GM21529 (cell line): ENCODE measurements at regions not wholly inside any gene's neighbourhood (a gene's known extent, or its start where the extent isn't known, plus 50 kb on each side); places are given as distances from the start of the nearest gene placed in this dataset.

Source experiments
- ATAC-seq: cut with Tn5 transposase; IDR thresholded peaks from one replicate; pipeline ENCODE4 v1.9.1; 2021; ENCODE audit not compliant: unreplicated experiment

- ATAC-seq = no peak
These were observed 217.1 kb upstream of the ZMIZ1 start for GRCh38 chr10:78851647-78852046.

- ATAC-seq = no peak
These were observed 216.1 kb upstream of the ZMIZ1 start for GRCh38 chr10:78852466-78853240.

GRCh38 chr10:78853864-78854263 is 214.9 kb upstream of the ZMIZ1 start:
- no peak for ATAC-seq

- no peak for ATAC-seq
These were observed 212.3 kb upstream of the ZMIZ1 start for GRCh38 chr10:78856421-78856820.

- ATAC-seq = no peak
These were observed 211.6 kb upstream of the ZMIZ1 start for GRCh38 chr10:78857193-78857592.

GRCh38 chr10:78859266-78859665 is 209.5 kb upstream of the ZMIZ1 start:
- ATAC-seq = no peak

GRCh38 chr10:78859769-78860168 is 209.0 kb upstream of the ZMIZ1 start:
- ATAC-seq = no peak

- ATAC-seq = no peak
These were observed 208.4 kb upstream of the ZMIZ1 start for GRCh38 chr10:78860260-78860914.

GRCh38 chr10:78861529-78862327 is 207.0 kb upstream of the ZMIZ1 start:
- no peak for ATAC-seq

- ATAC-seq = no peak
These were observed 206.5 kb upstream of the ZMIZ1 start for GRCh38 chr10:78862328-78862640.

GRCh38 chr10:78863140-78863905 is 205.4 kb upstream of the ZMIZ1 start:
- no peak for ATAC-seq

- no peak for ATAC-seq
These were observed 204.9 kb upstream of the ZMIZ1 start for GRCh38 chr10:78863906-78864239.

GRCh38 chr10:78864761-78865537 is 203.8 kb upstream of the ZMIZ1 start:
- ATAC-seq = no peak

GRCh38 chr10:78865538-78865875 is 203.3 kb upstream of the ZMIZ1 start:
- no peak for ATAC-seq

GRCh38 chr10:78865931-78866717 is 202.6 kb upstream of the ZMIZ1 start:
- no peak for ATAC-seq

- ATAC-seq = no peak
These were observed 201.8 kb upstream of the ZMIZ1 start for GRCh38 chr10:78866731-78867554.

GRCh38 chr10:78867555-78867939 is 201.2 kb upstream of the ZMIZ1 start:
- ATAC-seq = no peak

- no peak for ATAC-seq
These were observed 200.7 kb upstream of the ZMIZ1 start for GRCh38 chr10:78868048-78868447.

GRCh38 chr10:78868456-78868855 is 200.3 kb upstream of the ZMIZ1 start:
- no peak for ATAC-seq
